ENCODE measurements at regions not wholly inside any gene's neighbourhood (a gene's known extent, or its start where the extent isn't known, plus 50 kb on each side); places are given as distances from the start of the nearest gene placed in this dataset.

DNA sequence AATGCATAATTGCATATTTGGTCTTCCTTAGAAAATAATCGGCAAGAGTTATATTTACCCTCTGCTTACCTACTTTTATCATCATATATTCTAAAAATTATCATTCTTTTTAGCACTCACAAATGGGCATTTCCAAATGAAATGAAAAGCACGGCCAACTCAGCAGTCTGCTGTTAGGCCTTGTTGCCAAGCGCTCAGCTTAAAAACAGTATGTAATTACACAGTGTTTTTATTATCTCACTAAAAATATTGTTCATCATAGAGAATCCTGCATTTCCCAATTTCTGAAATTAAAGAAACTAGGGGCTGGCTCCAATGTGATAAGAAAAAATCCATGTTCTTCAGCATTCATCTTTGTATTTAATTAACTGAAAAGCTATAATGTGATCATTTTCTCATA lies 391.7 kb upstream of the ADARB2 start:
- ChIA-PET CTCF (interaction anchor here (0.6 kb wide), 1 partner anchor 1019 kb away, joined by 3 read pairs; no protein-coding TSS in a partner anchor), POLR2A (ENCODE audit: unreplicated experiment) (no interaction called here)
- Histone ChIP-seq H3F3A (ENCODE audit: low read length, unreplicated experiment) (no peaks in the 10 kb centered on the region), H3K4me2 (ENCODE audit: low read length) (no peak overlapping the region), H4K20me1 (ENCODE audit: low read length) (no peaks in the 10 kb centered on the region), H3K9me3 (ENCODE audit: low read length) (no peaks in the 10 kb centered on the region), H3K4me3 (ENCODE audit: low read length) (no peak overlapping the region), H3K27me3 (ENCODE audit: low read length) (no peaks in the 10 kb centered on the region), H3K79me2 (ENCODE audit: low read length) (no peaks in the 10 kb centered on the region), H3K9ac (ENCODE audit: low read length) (no peak overlapping the region), H3K36me3 (ENCODE audit: low read depth, low read length) (no peaks in the 10 kb centered on the region), H3K4me1 (ENCODE audit: insufficient read depth, low read length) (no peaks in the 10 kb centered on the region), H2AFZ (ENCODE audit: low read length) (no peak overlapping the region), H3K9me2 (replicated peaks; ENCODE audit: low read length) (no peaks in the 10 kb centered on the region), H3K27ac (ENCODE audit: low read length) (no peak overlapping the region)
- no peak for DNase-seq
- no peak for TF ChIP-seq EZH2 (IDR thresholded peaks at IDR 0.05; ENCODE audit: low read length, unreplicated experiment)
- no peak for TF ChIP-seq EZH2phosphoT487 (IDR thresholded peaks at IDR 0.05; ENCODE audit: borderline replicate concordance, low read length)
- TF ChIP-seq, protein P1, sequence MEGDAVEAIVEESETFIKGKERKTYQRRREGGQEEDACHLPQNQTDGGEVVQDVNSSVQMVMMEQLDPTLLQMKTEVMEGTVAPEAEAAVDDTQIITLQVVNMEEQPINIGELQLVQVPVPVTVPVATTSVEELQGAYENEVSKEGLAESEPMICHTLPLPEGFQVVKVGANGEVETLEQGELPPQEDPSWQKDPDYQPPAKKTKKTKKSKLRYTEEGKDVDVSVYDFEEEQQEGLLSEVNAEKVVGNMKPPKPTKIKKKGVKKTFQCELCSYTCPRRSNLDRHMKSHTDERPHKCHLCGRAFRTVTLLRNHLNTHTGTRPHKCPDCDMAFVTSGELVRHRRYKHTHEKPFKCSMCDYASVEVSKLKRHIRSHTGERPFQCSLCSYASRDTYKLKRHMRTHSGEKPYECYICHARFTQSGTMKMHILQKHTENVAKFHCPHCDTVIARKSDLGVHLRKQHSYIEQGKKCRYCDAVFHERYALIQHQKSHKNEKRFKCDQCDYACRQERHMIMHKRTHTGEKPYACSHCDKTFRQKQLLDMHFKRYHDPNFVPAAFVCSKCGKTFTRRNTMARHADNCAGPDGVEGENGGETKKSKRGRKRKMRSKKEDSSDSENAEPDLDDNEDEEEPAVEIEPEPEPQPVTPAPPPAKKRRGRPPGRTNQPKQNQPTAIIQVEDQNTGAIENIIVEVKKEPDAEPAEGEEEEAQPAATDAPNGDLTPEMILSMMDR (conservative IDR thresholded peaks at IDR 0.05; ENCODE audit: low read depth, low read length): no peak
- intact Hi-C loops (cut with micrococcal nuclease): no loop called here
- no peak for ATAC-seq
- no TSS peak for BruUV-seq (replicated peaks)

DNA sequence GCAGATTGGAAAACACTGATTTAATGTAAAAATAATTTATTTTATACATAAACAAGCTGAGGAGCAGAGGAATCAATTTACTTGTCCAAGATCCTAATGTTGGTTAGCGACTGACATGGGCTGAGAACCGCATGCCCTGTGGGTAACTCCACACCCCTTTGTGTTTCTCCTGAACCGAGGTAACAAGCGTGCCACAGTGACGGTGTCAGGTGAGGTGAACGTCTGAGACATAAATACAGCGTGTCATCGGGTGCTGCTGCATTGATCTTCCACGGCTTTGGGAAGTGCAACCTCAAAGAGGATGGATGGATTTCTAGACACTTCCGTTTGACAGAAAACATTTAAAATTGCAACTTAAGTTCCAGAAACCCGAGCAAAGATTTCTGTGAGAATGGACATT lies 386.8 kb upstream of the ADARB2 start:
- no peak for TF ChIP-seq EZH2phosphoT487 (IDR thresholded peaks at IDR 0.05; ENCODE audit: borderline replicate concordance, low read length)
- no peaks in the 10 kb centered on the region for H3K27me3 ChIP-seq (ENCODE audit: low read length)
- ChIA-PET POLR2A (ENCODE audit: unreplicated experiment) (no interaction called here), CTCF (no interaction called here)
- ATAC-seq (no peak), DNase-seq (no peak)
- H3K9me2 ChIP-seq (replicated peaks; ENCODE audit: low read length): no peaks in the 10 kb centered on the region
- H3K4me3 ChIP-seq (ENCODE audit: low read length): no peak overlapping the region
- no peaks in the 10 kb centered on the region for H3K9me3 ChIP-seq (ENCODE audit: low read length)
- no peak overlapping the region for H3K9ac ChIP-seq (ENCODE audit: low read length)
- no peaks in the 10 kb centered on the region for H3F3A ChIP-seq (ENCODE audit: low read length, unreplicated experiment)
- no peaks in the 10 kb centered on the region for H3K36me3 ChIP-seq (ENCODE audit: low read depth, low read length)
- H2AFZ ChIP-seq (ENCODE audit: low read length): no peak overlapping the region
- intact Hi-C loops (cut with micrococcal nuclease): no loop called here
- no peak overlapping the region for H3K4me2 ChIP-seq (ENCODE audit: low read length)
- H3K27ac ChIP-seq (ENCODE audit: low read length): no peak overlapping the region
- no TSS peak for BruUV-seq (replicated peaks)
- H3K4me1 ChIP-seq (ENCODE audit: insufficient read depth, low read length): no peaks in the 10 kb centered on the region
- no peaks in the 10 kb centered on the region for H4K20me1 ChIP-seq (ENCODE audit: low read length)
- H3K79me2 ChIP-seq (ENCODE audit: low read length): no peaks in the 10 kb centered on the region

DNA sequence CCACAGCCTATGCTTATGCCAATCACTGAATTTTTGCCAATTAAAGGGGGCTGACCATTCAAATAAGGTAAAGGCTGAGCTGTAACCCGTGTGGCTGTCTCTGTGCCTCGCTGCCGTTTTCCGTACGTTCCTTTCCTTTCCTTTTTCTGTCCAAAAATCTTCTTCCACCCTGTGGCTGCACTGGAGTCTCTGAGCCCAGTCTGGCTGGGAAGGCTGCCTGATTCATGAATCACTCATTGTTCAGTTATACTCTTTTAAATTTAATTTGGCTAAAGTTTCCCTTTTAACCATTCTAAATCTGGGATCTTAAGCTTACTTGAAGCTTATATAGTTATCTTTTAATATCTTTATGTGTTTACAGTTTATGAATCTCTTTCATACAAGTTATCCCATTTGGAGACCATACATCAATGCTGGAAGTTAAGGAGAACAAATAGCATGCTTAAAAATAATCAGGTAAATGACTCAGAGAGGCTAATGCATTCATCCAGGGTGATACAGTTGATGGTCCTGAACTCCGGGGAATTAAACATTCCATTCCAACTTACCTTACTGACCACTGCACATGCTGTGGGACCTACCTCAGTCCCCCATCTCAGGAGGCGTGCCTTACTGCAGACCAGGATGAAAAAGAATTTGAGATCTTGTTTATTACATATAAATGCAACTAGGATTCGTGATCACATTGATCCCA lies 385.3 kb upstream of the ADARB2 start:
- no peaks in the 10 kb centered on the region for H3F3A ChIP-seq (ENCODE audit: low read length, unreplicated experiment)
- ChIA-PET CTCF (no interaction called here), POLR2A (ENCODE audit: unreplicated experiment) (no interaction called here)
- DNase-seq (no peak), ATAC-seq (no peak)
- H3K4me3 ChIP-seq (ENCODE audit: low read length): no peak overlapping the region
- no peaks in the 10 kb centered on the region for H3K4me1 ChIP-seq (ENCODE audit: insufficient read depth, low read length)
- no peaks in the 10 kb centered on the region for H3K9me3 ChIP-seq (ENCODE audit: low read length)
- H3K79me2 ChIP-seq (ENCODE audit: low read length): no peaks in the 10 kb centered on the region
- no peak overlapping the region for H3K9ac ChIP-seq (ENCODE audit: low read length)
- no peak overlapping the region for H2AFZ ChIP-seq (ENCODE audit: low read length)
- intact Hi-C loops (cut with micrococcal nuclease): no loop called here
- H3K27me3 ChIP-seq (ENCODE audit: low read length): no peaks in the 10 kb centered on the region
- no peaks in the 10 kb centered on the region for H3K36me3 ChIP-seq (ENCODE audit: low read depth, low read length)
- no TSS peak for BruUV-seq (replicated peaks)
- no peak overlapping the region for H3K27ac ChIP-seq (ENCODE audit: low read length)
- H3K4me2 ChIP-seq (ENCODE audit: low read length): no peak overlapping the region
- no peaks in the 10 kb centered on the region for H4K20me1 ChIP-seq (ENCODE audit: low read length)
- no peak for TF ChIP-seq EZH2phosphoT487 (IDR thresholded peaks at IDR 0.05; ENCODE audit: borderline replicate concordance, low read length)
- TF ChIP-seq EZH2 (IDR thresholded peaks at IDR 0.05; ENCODE audit: low read length, unreplicated experiment): no peak
- TF ChIP-seq, protein P1 (conservative IDR thresholded peaks at IDR 0.05; ENCODE audit: low read depth, low read length): no peak
- H3K9me2 ChIP-seq (replicated peaks; ENCODE audit: low read length): no peaks in the 10 kb centered on the region

All from PC-3 (cell line).